ENCODE measurements at regions not wholly inside any gene's neighbourhood (a gene's known extent, or its start where the extent isn't known, plus 50 kb on each side); places are given as distances from the start of the nearest gene placed in this dataset.
A peak's percentile ranks its signal among the peaks of the same experiment; 100 is the strongest.

- H3K4me2 ChIP-seq (ENCODE audit: control insufficient read depth, extremely low read depth, insufficient read depth, low read depth, low read length), result peak overlapping the region; percentile 56
- H3K9me1 ChIP-seq (ENCODE audit: control insufficient read depth, extremely low read depth, insufficient read depth, low read length), result no peaks in the 10 kb centered on the region
- peak; percentile 60 for DNase-seq (ENCODE audit: low read depth, low spot score)
- no peaks in the 10 kb centered on the region for H3K79me2 ChIP-seq (ENCODE audit: control insufficient read depth, insufficient read depth, low read length)
- H3K4me3 ChIP-seq (ENCODE audit: control insufficient read depth in 2 of 3, extremely low read depth in 1 of 3, insufficient read depth in 2 of 3, low read depth in 1 of 3, low read length in 3 of 3), result peak overlapping the region in 1 of 3 experiments; percentile 9
- H3K4me1 ChIP-seq (ENCODE audit: control insufficient read depth, extremely low read depth, insufficient read depth, low read length), result peaks cover 13% of the 10 kb centered on the region
- peak; percentile 87 for FAIRE-seq
- no peaks in the 10 kb centered on the region for H3K36me3 ChIP-seq (ENCODE audit: control insufficient read depth in 2 of 2, extremely low read depth in 1 of 2, insufficient read depth in 2 of 2, low read length in 2 of 2)
- H3K27me3 ChIP-seq (ENCODE audit: control insufficient read depth, extremely low read depth, insufficient read depth, low read length), result no peaks in the 10 kb centered on the region
- H2AFZ ChIP-seq (ENCODE audit: control insufficient read depth, low read length), result no peak overlapping the region
- no peaks in the 10 kb centered on the region for H3K9me3 ChIP-seq (ENCODE audit: control insufficient read depth, low read depth, low read length)
- dilution Hi-C loops (cut with MboI; ENCODE audit: extremely low pct_ligation_motif_present, low sequenced_read_pairs), result no loop called here
- H3K9ac ChIP-seq (ENCODE audit: control insufficient read depth, extremely low read depth, insufficient read depth, low read length), result no peak overlapping the region
- peak overlapping the region; percentile 16 for H3K27ac ChIP-seq (ENCODE audit: control insufficient read depth, insufficient read depth, low read length)
- no peaks in the 10 kb centered on the region for H4K20me1 ChIP-seq (ENCODE audit: control insufficient read depth, extremely low read depth, insufficient read depth, low read length)
- TF ChIP-seq CTCF (optimal IDR thresholded peaks at IDR 0.05 in 1 of 3, IDR thresholded peaks at IDR 0.05 in 1 of 3, conservative IDR thresholded peaks at IDR 0.05 in 1 of 3; ENCODE audit: extremely low read depth in 1 of 3, insufficient read depth in 2 of 3, low read length in 3 of 3) (no peak), EZH2 (IDR thresholded peaks at IDR 0.05; ENCODE audit: low read length) (no peak)
These were observed 279.1 kb downstream of the TLE1 start for GRCh38 chr9:81410201-81410600.

- no peak overlapping the region for H3K9ac ChIP-seq (ENCODE audit: control insufficient read depth, extremely low read depth, insufficient read depth, low read length)
- no peak overlapping the region for H2AFZ ChIP-seq (ENCODE audit: control insufficient read depth, low read length)
- H3K4me3 ChIP-seq (ENCODE audit: control insufficient read depth in 2 of 3, extremely low read depth in 1 of 3, insufficient read depth in 2 of 3, low read depth in 1 of 3, low read length in 3 of 3), result no peak overlapping the region
- peaks cover 13% of the 10 kb centered on the region for H3K4me1 ChIP-seq (ENCODE audit: control insufficient read depth, extremely low read depth, insufficient read depth, low read length)
- no peaks in the 10 kb centered on the region for H3K27me3 ChIP-seq (ENCODE audit: control insufficient read depth, extremely low read depth, insufficient read depth, low read length)
- no peaks in the 10 kb centered on the region for H4K20me1 ChIP-seq (ENCODE audit: control insufficient read depth, extremely low read depth, insufficient read depth, low read length)
- dilution Hi-C loops (cut with MboI; ENCODE audit: extremely low pct_ligation_motif_present, low sequenced_read_pairs), result no loop called here
- no peak overlapping the region for H3K4me2 ChIP-seq (ENCODE audit: control insufficient read depth, extremely low read depth, insufficient read depth, low read depth, low read length)
- no peaks in the 10 kb centered on the region for H3K36me3 ChIP-seq (ENCODE audit: control insufficient read depth in 2 of 2, extremely low read depth in 1 of 2, insufficient read depth in 2 of 2, low read length in 2 of 2)
- H3K79me2 ChIP-seq (ENCODE audit: control insufficient read depth, insufficient read depth, low read length), result no peaks in the 10 kb centered on the region
- no peak overlapping the region for H3K27ac ChIP-seq (ENCODE audit: control insufficient read depth, insufficient read depth, low read length)
- no peak for TF ChIP-seq EZH2 (IDR thresholded peaks at IDR 0.05; ENCODE audit: low read length)
- TF ChIP-seq CTCF (optimal IDR thresholded peaks at IDR 0.05 in 1 of 3, IDR thresholded peaks at IDR 0.05 in 1 of 3, conservative IDR thresholded peaks at IDR 0.05 in 1 of 3; ENCODE audit: extremely low read depth in 1 of 3, insufficient read depth in 2 of 3, low read length in 3 of 3), result no peak
- no peaks in the 10 kb centered on the region for H3K9me1 ChIP-seq (ENCODE audit: control insufficient read depth, extremely low read depth, insufficient read depth, low read length)
- H3K9me3 ChIP-seq (ENCODE audit: control insufficient read depth, low read depth, low read length), result no peaks in the 10 kb centered on the region
- FAIRE-seq, result no peak
- no peak for DNase-seq (ENCODE audit: low read depth, low spot score)
These were observed 280.4 kb downstream of the TLE1 start for GRCh38 chr9:81408951-81409350.
